Small intestine (tissue), 7 donors: ENCODE measurements at regions not wholly inside any gene's neighbourhood (a gene's known extent, or its start where the extent isn't known, plus 50 kb on each side); places are given as distances from the start of the nearest gene placed in this dataset.
A peak's percentile ranks its signal among the peaks of the same experiment; 100 is the strongest.

Experiments used
- DNase-seq, 2 donors: peaks; one replicate each; pipeline versions ENCODE4 v3.0.0 to v3.0.0-alpha.2; 2013
- FAIRE-seq: peaks from 2 replicates; lab custom pipeline; 2012; peaks lifted over from hg19 to GRCh38; lab: Jason Lieb, UNC
- H3K27ac ChIP-seq, 3 donors: one replicate each; pipeline ENCODE4 v1.5.1; 2013; ENCODE audit warnings: low read length in 2 of 3, mild to moderate bottlenecking in 2 of 3, control low read depth in 1 of 3, inconsistent platforms in 1 of 3, low read depth in 1 of 3, moderate library complexity in 1 of 3
- H3K27me3 ChIP-seq, 3 donors: one replicate each; pipeline ENCODE4 v1.6.1; 2013; ENCODE audit warnings: low read length in 3 of 3, inconsistent platforms in 1 of 3; ENCODE audit not compliant: control insufficient read depth in 3 of 3, insufficient read depth in 3 of 3
- H3K36me3 ChIP-seq, 3 donors: one replicate each; pipeline ENCODE4 v1.6.1; 2013; ENCODE audit warnings: low read length in 3 of 3, inconsistent platforms in 1 of 3, low read depth in 1 of 3, mild to moderate bottlenecking in 1 of 3, moderate library complexity in 1 of 3; ENCODE audit not compliant: control insufficient read depth in 3 of 3, insufficient read depth in 2 of 3
- H3K4me1 ChIP-seq, 3 donors: one replicate each; pipeline ENCODE4 v1.6.1; 2013; ENCODE audit warnings: low read length in 2 of 3, inconsistent platforms in 1 of 3, low read depth in 1 of 3, mild to moderate bottlenecking in 1 of 3, moderate library complexity in 1 of 3; ENCODE audit not compliant: control insufficient read depth in 3 of 3, insufficient read depth in 2 of 3
- H3K4me3 ChIP-seq, 3 donors: one replicate each; pipeline ENCODE4 v1.5.1; 2013; ENCODE audit warnings: low read length in 3 of 3, control low read depth in 1 of 3, inconsistent platforms in 1 of 3, low read depth in 1 of 3, mild to moderate bottlenecking in 1 of 3, moderate library complexity in 1 of 3
- H3K9me3 ChIP-seq, 2 donors: one replicate each; pipeline ENCODE4 v1.6.1; 2013; ENCODE audit warnings: low read depth in 1 of 2, low read length in 1 of 2; ENCODE audit not compliant: control insufficient read depth in 2 of 2, insufficient read depth in 1 of 2
- WGBS, 3 donors: extraction: QIAGEN DNeasy Blood & Tissue Kit; methylation state at CpG; one replicate each; pipeline ENCODE4 v1.1.7; 2013; 5-methylcytosine and 5-hydroxymethylcytosine counted together
- donor health status: healthy with polysubstance abuse.
- donor health status: control.
- donor health status: control.
- donor health status: Bipolar disorder and iron deficiency.
- donor health status: healthy.

DNA sequence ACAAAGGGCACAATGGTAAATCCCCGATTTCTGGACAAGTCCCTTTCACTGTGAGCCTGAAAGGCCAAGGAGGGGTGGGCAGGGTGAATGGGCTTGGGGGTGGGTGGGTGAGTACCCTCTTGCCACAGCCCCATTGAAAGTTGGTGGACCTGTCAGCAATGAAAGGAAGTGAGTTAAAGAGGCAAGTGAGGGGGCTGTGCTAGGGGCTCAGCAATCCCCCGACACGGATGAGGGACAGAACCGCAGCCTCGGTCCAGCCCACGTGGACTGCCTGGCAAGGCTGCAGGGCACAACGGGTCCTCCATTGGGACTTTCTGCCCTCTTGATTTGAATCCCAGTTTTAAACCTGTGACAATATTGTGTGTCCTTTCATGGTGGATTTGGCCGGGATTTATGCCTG, 255.3 kb downstream of the FOXD2 start:
- FAIRE-seq, result no peak
- Histone ChIP-seq H3K4me3 (no peak overlapping the region), H3K4me1 (peaks cover 0 to 29% (median 6%) of the 10 kb centered on the region in 3 donors), H3K9me3 (no peaks in the 10 kb centered on the region), H3K36me3 (peaks cover 0 to 28% (median 0%) of the 10 kb centered on the region in 3 donors), H3K27me3 (peaks cover 0 to 2% (median 0%) of the 10 kb centered on the region in 3 donors), H3K27ac (no peak overlapping the region)
- 87 to 93% (median 91%) methylated on average over 8 of the region's 8 CpGs for WGBS, 3 donors
- DNase-seq, result no peak

DNA sequence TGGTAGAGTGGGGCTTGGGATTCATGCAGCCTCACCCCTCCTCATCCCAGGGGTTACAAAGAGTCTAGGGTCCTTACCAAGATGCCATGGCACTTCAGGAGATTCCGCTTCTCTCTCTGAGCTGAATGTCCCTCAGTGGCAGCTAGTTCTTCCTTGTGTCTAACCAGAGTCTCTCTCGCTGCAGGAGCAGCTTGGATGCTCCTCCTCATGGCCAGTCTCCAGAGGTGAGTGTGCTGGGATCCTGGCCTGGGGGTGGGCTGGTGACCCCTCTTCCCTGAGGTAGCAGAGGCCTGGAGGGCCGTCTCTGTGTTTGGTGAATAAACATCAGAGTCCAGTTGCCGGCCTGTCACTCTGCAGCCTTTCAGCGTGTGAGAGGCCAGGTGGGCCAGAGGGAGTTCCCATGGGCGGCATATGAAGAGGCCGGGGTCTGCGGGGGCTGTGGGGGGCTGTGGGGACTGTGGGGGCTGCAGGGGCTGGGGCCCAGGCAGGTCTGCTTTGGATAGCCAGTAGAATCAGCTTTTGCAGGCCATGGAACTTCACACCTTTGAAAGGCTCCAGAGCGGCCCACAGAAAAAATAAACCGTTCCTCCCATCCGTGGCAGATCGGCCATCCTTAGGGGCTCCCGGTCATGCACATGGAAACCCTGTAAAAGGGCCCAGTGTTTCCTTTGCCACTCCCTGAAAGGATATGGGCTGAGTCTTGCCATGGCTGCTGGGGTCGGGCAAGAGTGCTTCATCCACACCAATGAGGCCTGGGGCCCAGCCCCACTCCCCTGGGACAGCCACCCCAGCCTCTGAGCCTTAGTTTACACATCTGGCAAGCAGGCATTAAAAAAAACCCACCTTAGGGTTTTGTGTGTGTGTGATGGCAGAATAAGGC, 256.4 kb downstream of the FOXD2 start:
- Histone ChIP-seq H3K27me3 (no peaks in the 10 kb centered on the region), H3K9me3 (no peaks in the 10 kb centered on the region), H3K4me3 (no peak overlapping the region), H3K4me1 (peaks cover 0 to 41% (median 6%) of the 10 kb centered on the region in 3 donors), H3K36me3 (peaks cover 0 to 26% (median 0%) of the 10 kb centered on the region in 3 donors), H3K27ac (no peak overlapping the region)
- FAIRE-seq (no peak), DNase-seq (no peak)
- WGBS, 3 donors, result 83 to 89% (median 88%) methylated on average over 14 of the region's 14 CpGs

DNA sequence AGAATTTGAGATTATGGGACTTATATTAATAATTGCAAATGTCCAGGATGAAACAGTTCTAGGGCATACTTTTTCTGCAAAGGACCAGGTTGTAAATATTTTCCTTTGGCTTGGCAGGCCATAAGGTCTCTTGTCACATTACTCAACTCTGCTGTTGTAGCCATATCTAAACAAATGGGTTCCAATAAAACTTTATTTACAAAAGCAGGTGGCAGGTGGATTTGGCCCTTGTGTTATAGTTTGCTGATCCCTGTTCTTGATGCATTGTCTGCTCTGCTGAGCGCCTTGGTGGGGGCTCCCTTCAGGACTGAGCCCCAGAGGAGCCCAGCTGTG, 258.5 kb downstream of the FOXD2 start:
- Histone ChIP-seq H3K9me3 (no peaks in the 10 kb centered on the region), H3K4me3 (no peak overlapping the region), H3K4me1 (peaks cover 0 to 57% (median 6%) of the 10 kb centered on the region in 3 donors), H3K27me3 (no peaks in the 10 kb centered on the region), H3K36me3 (peaks cover 0 to 26% (median 0%) of the 10 kb centered on the region in 3 donors), H3K27ac (peak overlapping the region in 1 of 3 donors; percentile 92)
- DNase-seq (no peak), FAIRE-seq (no peak)
- 71 to 94% (median 84%) methylated on average over 1 of the region's 1 CpG for WGBS, 3 donors

DNA sequence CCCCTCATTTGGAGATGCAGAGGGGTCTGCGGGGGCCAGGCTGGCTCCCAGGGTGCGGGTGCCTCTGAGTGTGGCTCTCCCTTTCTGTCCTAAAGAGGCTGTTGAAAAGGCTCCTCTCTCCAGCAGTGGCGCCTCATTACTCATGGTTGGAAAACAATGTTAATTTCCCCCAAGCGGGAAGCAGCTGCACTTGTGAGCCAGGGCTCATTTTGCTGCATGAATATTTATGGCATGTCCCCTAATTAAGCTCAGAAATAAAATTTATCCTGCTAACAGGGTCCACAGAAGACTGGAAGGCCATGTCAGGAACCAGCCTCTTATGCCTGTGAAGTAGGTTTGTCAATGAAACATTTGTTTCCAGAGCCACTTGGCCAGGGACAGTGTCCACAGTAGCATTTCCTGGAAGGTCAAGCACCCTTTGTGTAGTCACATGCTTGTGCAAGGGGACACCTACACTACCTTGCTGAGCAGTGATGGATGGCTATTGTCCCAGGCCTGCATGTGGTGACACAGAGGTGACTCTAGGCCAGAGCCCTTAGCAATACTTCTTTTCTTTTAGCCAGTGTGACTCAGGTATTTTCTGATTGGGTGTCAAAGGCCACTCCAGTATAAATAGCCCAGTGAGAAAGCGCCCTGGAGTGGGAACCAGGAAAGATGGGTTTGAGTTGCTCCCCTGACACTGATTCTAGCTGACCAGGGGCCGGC, 259.0 kb downstream of the FOXD2 start:
- DNase-seq (peak; percentile 27 to 79), FAIRE-seq (no peak)
- no peak overlapping the region for H3K4me3 ChIP-seq
- H3K4me1 ChIP-seq, result peaks cover 0 to 62% (median 6%) of the 10 kb centered on the region in 3 donors
- WGBS, 3 donors, result 84 to 90% (median 88%) methylated on average over 6 of the region's 6 CpGs
- H3K27ac ChIP-seq, result peak overlapping the region in 1 of 3 donors; percentile 92
- no peaks in the 10 kb centered on the region for H3K9me3 ChIP-seq
- H3K36me3 ChIP-seq, result peaks cover 0 to 26% (median 0%) of the 10 kb centered on the region in 3 donors
- H3K27me3 ChIP-seq, result no peaks in the 10 kb centered on the region

DNA sequence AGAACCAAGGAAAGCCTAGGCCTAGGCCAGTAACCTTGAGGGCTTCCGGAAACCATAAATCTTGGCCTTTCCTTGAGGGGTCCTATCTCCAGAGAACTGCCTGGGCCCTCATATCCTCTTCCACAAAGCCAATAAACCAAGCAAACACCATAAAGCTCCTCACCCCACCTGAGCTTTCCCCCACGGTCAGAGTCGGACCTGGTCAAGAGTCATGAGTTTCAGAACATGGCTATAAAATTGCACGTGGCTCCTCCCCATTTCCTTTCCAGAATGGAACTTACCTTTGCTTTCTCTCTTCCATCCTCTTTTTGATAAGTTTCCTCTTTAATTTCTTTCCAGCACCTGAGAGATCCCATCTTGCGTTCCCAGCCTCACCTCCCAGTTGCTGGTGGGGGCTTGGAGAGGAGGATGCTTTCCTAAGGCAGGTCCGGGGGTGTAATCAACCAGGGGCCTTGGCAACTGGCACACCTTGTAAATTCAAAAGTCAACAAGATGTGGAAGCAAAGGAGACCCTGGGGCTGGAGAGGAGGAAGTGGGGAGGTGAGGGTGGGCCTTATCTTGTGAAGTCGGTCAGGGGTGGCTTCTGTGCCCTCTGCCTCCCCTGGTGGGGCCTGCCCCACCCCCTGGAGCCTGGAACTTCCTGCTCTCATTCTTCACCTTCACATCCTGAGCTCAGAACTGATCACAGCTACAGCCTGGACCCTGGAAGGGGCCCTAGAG, 259.9 kb downstream of the FOXD2 start:
- WGBS, 3 donors, result 60 to 73% (median 65%) methylated on average over 7 of the region's 7 CpGs
- peaks cover 0 to 65% (median 6%) of the 10 kb centered on the region in 3 donors for H3K4me1 ChIP-seq
- no peaks in the 10 kb centered on the region for H3K9me3 ChIP-seq
- H3K4me3 ChIP-seq, result no peak overlapping the region
- no peak for FAIRE-seq
- DNase-seq, result peak; percentile 5 to 92
- H3K27ac ChIP-seq, result peak overlapping the region in 1 of 3 donors; percentile 92
- H3K27me3 ChIP-seq, result no peaks in the 10 kb centered on the region
- H3K36me3 ChIP-seq, result peaks cover 0 to 22% (median 0%) of the 10 kb centered on the region in 3 donors

DNA sequence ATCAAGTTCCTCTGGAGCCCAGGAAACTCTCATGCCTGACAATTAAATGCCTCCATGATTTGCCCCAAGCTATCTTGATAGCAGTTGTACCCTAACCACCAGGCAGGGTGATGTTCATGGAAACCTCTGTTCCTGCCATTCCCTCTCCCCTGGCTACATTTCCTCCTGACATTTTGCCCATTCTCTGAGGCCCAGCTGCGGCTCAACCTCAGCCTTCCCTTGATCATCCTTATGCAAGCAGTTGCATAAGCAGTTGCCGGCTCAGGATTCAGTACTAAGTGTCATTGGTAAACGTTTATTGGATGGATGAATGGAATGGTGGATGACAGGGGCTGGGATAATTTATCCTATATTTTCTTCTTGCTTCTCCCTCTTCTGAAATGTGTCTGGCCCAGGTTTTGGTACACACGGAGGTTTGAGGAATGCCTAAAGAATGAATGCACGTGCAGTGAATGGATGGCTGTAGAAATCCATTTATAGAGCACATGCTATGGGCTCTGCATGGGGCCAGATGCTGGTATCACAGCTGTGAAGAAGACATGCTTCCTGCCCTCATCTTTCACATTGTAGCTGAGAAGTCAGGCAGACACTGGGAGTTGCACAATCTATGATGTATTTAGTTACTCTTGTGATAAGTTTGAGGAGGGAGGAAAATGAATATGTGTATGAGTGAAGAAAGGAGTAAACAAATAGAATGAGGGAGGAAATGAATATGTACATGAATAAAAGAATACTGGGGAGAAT, 261.8 kb downstream of the FOXD2 start:
- H3K27me3 ChIP-seq, result no peaks in the 10 kb centered on the region
- no peak overlapping the region for H3K4me3 ChIP-seq
- DNase-seq (peak in 1 of 2 donors; percentile 52), FAIRE-seq (no peak)
- no peaks in the 10 kb centered on the region for H3K9me3 ChIP-seq
- peak overlapping the region in 1 of 3 donors; percentile 92 for H3K27ac ChIP-seq
- peaks cover 0 to 5% (median 0%) of the 10 kb centered on the region in 3 donors for H3K36me3 ChIP-seq
- 81 to 85% (median 81%) methylated on average over 5 of the region's 5 CpGs for WGBS, 3 donors
- H3K4me1 ChIP-seq, result peaks cover 0 to 65% (median 6%) of the 10 kb centered on the region in 3 donors

DNA sequence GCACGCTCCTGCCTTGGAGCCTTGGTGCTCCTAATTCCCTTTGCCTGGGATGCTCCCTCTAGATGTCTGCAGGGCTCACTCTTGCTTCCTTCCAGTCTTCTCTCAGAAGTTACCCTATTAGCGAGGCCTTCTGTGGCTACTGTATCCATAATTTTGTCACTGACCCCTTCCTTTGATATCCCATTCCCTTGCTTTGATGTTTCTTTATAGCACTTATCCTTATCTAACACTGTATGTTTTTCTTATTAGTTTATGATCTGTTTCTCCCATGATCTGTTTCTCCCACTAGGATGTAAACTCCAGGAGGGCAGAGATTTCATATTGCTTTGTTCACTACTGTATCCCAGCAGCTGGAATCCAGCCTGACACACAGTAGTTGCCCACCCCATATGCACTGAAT, 263.4 kb downstream of the FOXD2 start:
- DNase-seq (no peak), FAIRE-seq (no peak)
- Histone ChIP-seq H3K4me3 (no peak overlapping the region), H3K27ac (no peak overlapping the region), H3K4me1 (peaks cover 0 to 53% (median 6%) of the 10 kb centered on the region in 3 donors), H3K36me3 (no peaks in the 10 kb centered on the region), H3K9me3 (no peaks in the 10 kb centered on the region), H3K27me3 (peaks cover 0 to 3% (median 0%) of the 10 kb centered on the region in 3 donors)
- 54 to 77% (median 64%) methylated on average over 2 of the region's 2 CpGs for WGBS, 3 donors
